ENCODE measurements at regions not wholly inside any gene's neighbourhood (a gene's known extent, or its start where the extent isn't known, plus 50 kb on each side); places are given as distances from the start of the nearest gene placed in this dataset.

DNA sequence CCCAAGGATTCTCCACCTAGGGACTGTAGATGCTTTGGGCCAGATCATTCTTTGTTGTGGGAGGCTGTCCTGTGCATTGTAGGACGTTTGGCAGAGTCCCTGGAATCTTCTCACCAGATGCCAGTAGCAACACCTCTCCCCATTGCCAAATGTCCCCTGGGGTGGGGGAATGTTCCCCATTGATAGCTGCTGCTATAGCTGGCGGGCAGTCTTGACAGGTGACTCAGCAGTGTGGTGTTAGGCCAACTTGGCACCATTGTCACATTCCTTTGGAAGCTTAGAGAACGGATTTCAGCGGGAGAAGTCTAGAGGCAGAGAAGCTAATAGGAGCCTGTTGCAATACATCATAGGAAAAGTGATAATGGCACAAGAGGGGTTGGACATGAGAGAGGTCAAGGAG lies 495.7 kb upstream of the SMIM21 start:
- TF ChIP-seq, protein P1, sequence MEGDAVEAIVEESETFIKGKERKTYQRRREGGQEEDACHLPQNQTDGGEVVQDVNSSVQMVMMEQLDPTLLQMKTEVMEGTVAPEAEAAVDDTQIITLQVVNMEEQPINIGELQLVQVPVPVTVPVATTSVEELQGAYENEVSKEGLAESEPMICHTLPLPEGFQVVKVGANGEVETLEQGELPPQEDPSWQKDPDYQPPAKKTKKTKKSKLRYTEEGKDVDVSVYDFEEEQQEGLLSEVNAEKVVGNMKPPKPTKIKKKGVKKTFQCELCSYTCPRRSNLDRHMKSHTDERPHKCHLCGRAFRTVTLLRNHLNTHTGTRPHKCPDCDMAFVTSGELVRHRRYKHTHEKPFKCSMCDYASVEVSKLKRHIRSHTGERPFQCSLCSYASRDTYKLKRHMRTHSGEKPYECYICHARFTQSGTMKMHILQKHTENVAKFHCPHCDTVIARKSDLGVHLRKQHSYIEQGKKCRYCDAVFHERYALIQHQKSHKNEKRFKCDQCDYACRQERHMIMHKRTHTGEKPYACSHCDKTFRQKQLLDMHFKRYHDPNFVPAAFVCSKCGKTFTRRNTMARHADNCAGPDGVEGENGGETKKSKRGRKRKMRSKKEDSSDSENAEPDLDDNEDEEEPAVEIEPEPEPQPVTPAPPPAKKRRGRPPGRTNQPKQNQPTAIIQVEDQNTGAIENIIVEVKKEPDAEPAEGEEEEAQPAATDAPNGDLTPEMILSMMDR (IDR thresholded peaks at IDR 0.05): no peak
- no peak for TF ChIP-seq POLR2A (IDR thresholded peaks at IDR 0.05)
